H1 (cell line): ENCODE measurements at regions not wholly inside any gene's neighbourhood (a gene's known extent, or its start where the extent isn't known, plus 50 kb on each side); places are given as distances from the start of the nearest gene placed in this dataset.

Experiments
- CTCF ChIA-PET: fragments of 300-600 bp; sonication (Branson Sonifier 250); formaldehyde crosslinking; loops from one replicate; lab custom pipeline; 2021; ENCODE audit not compliant: partially characterized antibody; lab: Charles Lee
- POLR2A ChIA-PET: fragments of 300-600 bp; sonication (Branson Sonifier 250); formaldehyde crosslinking; loops from one replicate; lab custom pipeline; 2021; ENCODE audit warnings: inconsistent platforms; ENCODE audit not compliant: partially characterized antibody; lab: Charles Lee
- DNase-seq, 2 experiments: peaks; one replicate each; pipeline versions ENCODE4 v3.0.0 to v3.0.0-alpha.2; 2010 to 2022; ENCODE audit warnings: low spot score in 2 of 2, low read depth in 1 of 2, mixed read lengths in 1 of 2
- FAIRE-seq: peaks from 2 replicates; lab custom pipeline; 2011; peaks lifted over from hg19 to GRCh38; lab: Jason Lieb, UNC
- H2AFZ ChIP-seq: 2 replicates; pipeline ENCODE4 v1.8.1; 2012; ENCODE audit warnings: low read length, inconsistent platforms
- H2AK5ac ChIP-seq: 2 replicates; pipeline ENCODE4 v1.6.1; 2013; ENCODE audit warnings: low read depth, low read length
- H2BK120ac ChIP-seq: replicated peaks from 2 replicates; pipeline ENCODE3; 2013; ENCODE audit warnings: low read depth, low read length, inconsistent platforms
- H2BK12ac ChIP-seq: 2 replicates; pipeline ENCODE4 v1.6.1; 2013; ENCODE audit warnings: low read depth, low read length
- H2BK15ac ChIP-seq: 2 replicates; pipeline ENCODE4 v1.6.1; 2013; ENCODE audit warnings: low read length
- H2BK20ac ChIP-seq: 2 replicates; pipeline ENCODE4 v1.6.1; 2013; ENCODE audit warnings: low read length
- H2BK5ac ChIP-seq: 2 replicates; pipeline ENCODE4 v1.6.1; 2013; ENCODE audit warnings: low read depth, low read length
- H3K14ac ChIP-seq: 2 replicates; pipeline ENCODE4 v1.6.1; 2013; ENCODE audit warnings: inconsistent platforms; ENCODE audit not compliant: insufficient read length
- H3K18ac ChIP-seq: 2 replicates; pipeline ENCODE4 v1.6.1; 2013; ENCODE audit warnings: low read length; ENCODE audit errors: extremely low read depth
- H3K23ac ChIP-seq: 2 replicates; pipeline ENCODE4 v1.6.1; 2013; ENCODE audit warnings: inconsistent platforms; ENCODE audit not compliant: insufficient read length
- H3K23me2 ChIP-seq: 2 replicates; pipeline ENCODE4 v1.6.1; 2013; ENCODE audit warnings: low read depth, low read length
- H3K27ac ChIP-seq: 2 replicates; pipeline ENCODE4 v1.6.1; 2011; ENCODE audit warnings: low read depth, low read length, inconsistent platforms
- H3K27me3 ChIP-seq, 4 experiments: replicated peaks in 1 of 4; 1 replicate in 1 of 4; 2 replicates in 3 of 4; pipeline versions ENCODE4 v1.6.1 to v1.8.1; 2011 to 2013; ENCODE audit warnings: low read length in 3 of 4, mild to moderate bottlenecking in 3 of 4, inconsistent platforms in 2 of 4, mixed read lengths in 2 of 4, moderate library complexity in 1 of 4; ENCODE audit not compliant: control insufficient read depth in 3 of 4, insufficient read depth in 3 of 4; ENCODE audit errors: extremely low read depth in 1 of 4
- H3K36me3 ChIP-seq, 4 experiments: 2 replicates each; pipeline versions ENCODE4 v1.6.1 to v1.8.1; 2011 to 2013; ENCODE audit warnings: mild to moderate bottlenecking in 4 of 4, low read length in 3 of 4, moderate library complexity in 2 of 4, control low read depth in 1 of 4, inconsistent platforms in 1 of 4; ENCODE audit not compliant: insufficient read depth in 4 of 4, control insufficient read depth in 2 of 4
- H3K4ac ChIP-seq: replicated peaks from 2 replicates; pipeline ENCODE3; 2013; ENCODE audit warnings: low read length, low read depth, mixed read lengths, inconsistent platforms; ENCODE audit not compliant: insufficient read length
- H3K4me1 ChIP-seq, 4 experiments: replicated peaks in 1 of 4; 1 replicate in 1 of 4; 2 replicates in 3 of 4; pipeline versions ENCODE4 v1.6.1 to v1.8.1; 2011 to 2013; ENCODE audit warnings: low read length in 3 of 4, inconsistent platforms in 2 of 4, mixed read lengths in 1 of 4; ENCODE audit not compliant: insufficient read depth in 4 of 4, control insufficient read depth in 3 of 4
- H3K4me2 ChIP-seq, 2 experiments: 2 replicates each; pipeline versions ENCODE4 v1.6.1 to v1.8.1; 2011 to 2013; ENCODE audit warnings: low read depth in 2 of 2, low read length in 2 of 2, control low read depth in 1 of 2, inconsistent platforms in 1 of 2, mild to moderate bottlenecking in 1 of 2; ENCODE audit not compliant: insufficient read depth in 1 of 2
- H3K4me3 ChIP-seq, 4 experiments: fragments of 200-600, 300-600 bp in 1 of 4; sonication (generic), shearing (Covaris generic), sonication (Bioruptor Twin) in 1 of 4; 2 replicates each; pipeline versions ENCODE4 v1.5.1 to v1.8.1; 2011 to 2016; ENCODE audit warnings: low read length in 4 of 4, low read depth in 3 of 4, control low read depth in 2 of 4, inconsistent platforms in 2 of 4, mild to moderate bottlenecking in 2 of 4, mixed read lengths in 1 of 4, moderate library complexity in 1 of 4; ENCODE audit not compliant: insufficient read depth in 2 of 4; ENCODE audit errors: extremely low read depth in 1 of 4
- H3K56ac ChIP-seq: replicated peaks from 2 replicates; pipeline ENCODE3; 2013; ENCODE audit warnings: low read depth, mild to moderate bottlenecking, mixed read lengths, low read length, inconsistent platforms; ENCODE audit not compliant: insufficient read length
- H3K79me1 ChIP-seq: 2 replicates; pipeline ENCODE4 v1.6.1; 2013; ENCODE audit warnings: low read depth, low read length, control low read depth
- H3K79me2 ChIP-seq, 2 experiments: 2 replicates each; pipeline versions ENCODE4 v1.6.1 to v1.8.1; 2012 to 2013; ENCODE audit warnings: low read length in 2 of 2, mild to moderate bottlenecking in 2 of 2, inconsistent platforms in 1 of 2; ENCODE audit not compliant: insufficient read depth in 2 of 2, control insufficient read depth in 1 of 2
- H3K9ac ChIP-seq, 4 experiments: replicated peaks in 1 of 4; 1 replicate in 1 of 4; 2 replicates in 3 of 4; pipeline versions ENCODE4 v1.6.1 to v1.8.1; 2011 to 2013; ENCODE audit warnings: low read depth in 3 of 4, low read length in 3 of 4, control low read depth in 2 of 4, mild to moderate bottlenecking in 2 of 4, moderate library complexity in 2 of 4, inconsistent platforms in 1 of 4; ENCODE audit errors: extremely low read depth in 1 of 4
- H3K9me3 ChIP-seq, 2 experiments: 2 replicates each; pipeline versions ENCODE4 v1.6.1 to v1.8.1; 2012 to 2013; ENCODE audit warnings: mild to moderate bottlenecking in 2 of 2, moderate library complexity in 2 of 2, control low read depth in 1 of 2, inconsistent platforms in 1 of 2, low read depth in 1 of 2, low read length in 1 of 2, mixed read lengths in 1 of 2; ENCODE audit not compliant: insufficient read depth in 2 of 2
- H4K20me1 ChIP-seq, 2 experiments: replicated peaks in 1 of 2; 2 replicates each; pipeline versions ENCODE3 to v1.8.1; 2011 to 2013; ENCODE audit warnings: inconsistent platforms in 2 of 2, low read length in 2 of 2, mild to moderate bottlenecking in 1 of 2; ENCODE audit not compliant: insufficient read depth in 2 of 2, control insufficient read depth in 1 of 2
- H4K5ac ChIP-seq: 2 replicates; pipeline ENCODE4 v1.6.1; 2013; ENCODE audit warnings: low read length, low read depth, mixed read lengths, inconsistent platforms; ENCODE audit not compliant: insufficient read length
- H4K8ac ChIP-seq: 2 replicates; pipeline ENCODE4 v1.8.0; 2013; ENCODE audit warnings: mild to moderate bottlenecking, moderate library complexity, low read length, inconsistent platforms; ENCODE audit not compliant: insufficient read depth; ENCODE audit errors: extremely low read depth
- H4K91ac ChIP-seq: replicated peaks from 2 replicates; pipeline ENCODE3; 2013; ENCODE audit warnings: low read length, mixed read lengths, inconsistent platforms; ENCODE audit not compliant: insufficient read length
- ATF3 ChIP-seq: IDR thresholded peaks from 2 replicates; pipeline ENCODE4 v1.6.1; 2011; ENCODE audit warnings: low read depth, mild to moderate bottlenecking, low read length; ENCODE audit not compliant: insufficient read depth
- POLR2A ChIP-seq, 2 experiments: IDR thresholded peaks; 1 replicate in 1 of 2; 2 replicates in 1 of 2; pipeline ENCODE4 v1.6.1; 2011; ENCODE audit warnings: low read depth in 2 of 2, low read length in 2 of 2, mild to moderate bottlenecking in 2 of 2; ENCODE audit errors: control extremely low read depth in 1 of 2
- POLR2AphosphoS5 ChIP-seq: IDR thresholded peaks from 2 replicates; pipeline ENCODE4 v1.6.1; 2011; ENCODE audit warnings: low read depth, low read length
- RAD21 ChIP-seq, 2 experiments: IDR thresholded peaks in 1 of 2; conservative IDR thresholded peaks in 1 of 2; 2 replicates each; pipeline ENCODE4 v1.6.1; 2011; ENCODE audit warnings: low read depth in 2 of 2, low read length in 2 of 2, improper control_type of control experiment in 1 of 2, inconsistent platforms in 1 of 2, mild to moderate bottlenecking in 1 of 2, moderate library complexity in 1 of 2
- RXRA ChIP-seq: IDR thresholded peaks from 2 replicates; pipeline ENCODE4 v1.6.1; 2011; ENCODE audit warnings: low read depth, mild to moderate bottlenecking, low read length, moderate library complexity; ENCODE audit not compliant: insufficient read depth
- SP4 ChIP-seq: IDR thresholded peaks from 2 replicates; pipeline ENCODE4 v1.6.1; 2012; ENCODE audit warnings: low read length, inconsistent platforms
- TAF7 ChIP-seq: optimal IDR thresholded peaks from 2 replicates; pipeline ENCODE3; 2011; ENCODE audit warnings: low read depth, mild to moderate bottlenecking, inconsistent platforms, low read length, moderate library complexity, borderline replicate concordance
- TBP ChIP-seq: IDR thresholded peaks from 2 replicates; pipeline ENCODE4 v1.6.1; 2011; ENCODE audit warnings: low read depth, low read length, improper control_type of control experiment
- ZNF274 ChIP-seq: IDR thresholded peaks from 2 replicates; pipeline ENCODE4 v1.7.0; 2012; ENCODE audit warnings: low read length, borderline replicate concordance; ENCODE audit errors: extremely low read depth
- WGBS, 2 experiments: shearing (Covaris generic) in 1 of 2; methylation state at CpG; one replicate each; pipeline versions ENCODE4 v1.1.6 to v1.1.7; 2013 to 2015; ENCODE audit warnings: low lambda C conversion rate in 2 of 2, mixed read lengths in 2 of 2, inconsistent platforms in 1 of 2, low coverage in 1 of 2, missing lambda C conversion rate in 1 of 2; ENCODE audit not compliant: insufficient replicate concordance in 2 of 2, insufficient coverage in 1 of 2, insufficient read length in 1 of 2; ENCODE audit errors: extremely low coverage in 1 of 2, missing lambda C conversion rate in 1 of 2; 5-methylcytosine and 5-hydroxymethylcytosine counted together

- H3K23ac ChIP-seq: no peak overlapping the region
- no peak overlapping the region for H2BK20ac ChIP-seq
- H2BK5ac ChIP-seq: no peak overlapping the region
- no peak overlapping the region for H3K27ac ChIP-seq
- no peaks in the 10 kb centered on the region for H3K9me3 ChIP-seq
- H3K4ac ChIP-seq: no peak overlapping the region
- no peak overlapping the region for H3K4me3 ChIP-seq
- no peak overlapping the region for H4K5ac ChIP-seq
- no peak overlapping the region for H2BK15ac ChIP-seq
- no peaks in the 10 kb centered on the region for H3K79me1 ChIP-seq
- H3K9ac ChIP-seq: no peak overlapping the region
- no peaks in the 10 kb centered on the region for H3K27me3 ChIP-seq
- no peaks in the 10 kb centered on the region for H3K79me2 ChIP-seq
- peaks cover 0 to 2% (median 0%) of the 10 kb centered on the region in 4 experiments; a peak in 2 of 7 replicates for H3K4me1 ChIP-seq
- no peaks in the 10 kb centered on the region for H3K23me2 ChIP-seq
- H2BK12ac ChIP-seq: no peak overlapping the region
- no peak overlapping the region for H3K18ac ChIP-seq
- CTCF ChIA-PET: interaction anchor here (0.6 to 0.7 kb wide), 4 partner anchors 203 to 1070 kb away, joined by 3 read pairs; no protein-coding TSS in a partner anchor
- H3K56ac ChIP-seq: no peak overlapping the region
- H4K8ac ChIP-seq: no peak overlapping the region
- WGBS, 2 experiments: 68% methylated on average over 3 of the region's 3 CpGs; no CpG with 5 or more reads in 1 of the 2 experiments
- POLR2A ChIA-PET: no interaction called here
- H2AFZ ChIP-seq: no peak overlapping the region
- H3K36me3 ChIP-seq: no peaks in the 10 kb centered on the region
- H3K14ac ChIP-seq: no peak overlapping the region
- H4K20me1 ChIP-seq: no peaks in the 10 kb centered on the region
- no peak overlapping the region for H3K4me2 ChIP-seq
- no peak overlapping the region for H4K91ac ChIP-seq
- FAIRE-seq: no peak
- no peak overlapping the region for H2AK5ac ChIP-seq
- no peak overlapping the region for H2BK120ac ChIP-seq
- no peak for DNase-seq
- TF ChIP-seq TAF7 (no peak), POLR2AphosphoS5 (no peak), RAD21 (IDR thresholded peaks at IDR 0.05 in 1 of 2, conservative IDR thresholded peaks at IDR 0.05 in 1 of 2; ENCODE audit: low read depth in 2 of 2, low read length in 2 of 2) (no peak), RXRA (no peak), ATF3 (no peak), ZNF274 (no peak), TBP (no peak), POLR2A (IDR thresholded peaks at IDR 0.05; ENCODE audit: control extremely low read depth in 1 of 2, low read depth in 2 of 2, low read length in 2 of 2) (no peak), SP4 (no peak)
Measured at GRCh38 chr18:4762330-4762729, 307.2 kb upstream of the DLGAP1 start.
